ENCODE measurements at regions not wholly inside any gene's neighbourhood (a gene's known extent, or its start where the extent isn't known, plus 50 kb on each side); places are given as distances from the start of the nearest gene placed in this dataset.
"Not testable (repeated sequence)": the region's sequence is repeated elsewhere in the genome, so short reads cannot be mapped to it uniquely, and the experiment has no call there.

- H3K27ac ChIP-seq (ENCODE audit: low read length), result no peak overlapping the region
- no peak overlapping the region for H3K27ac Mint-ChIP-seq
- H3K4me1 Mint-ChIP-seq, result no peaks in the 10 kb centered on the region
- DNase-seq (no peak), ATAC-seq (no peak)
- no peaks in the 10 kb centered on the region for H3K9me3 ChIP-seq (ENCODE audit: control insufficient read depth, insufficient read depth, low read length)
- H3K36me3 ChIP-seq (ENCODE audit: control insufficient read depth, insufficient read depth, low read length), result no peaks in the 10 kb centered on the region
- no peak overlapping the region for H3K4me3 ChIP-seq (ENCODE audit: low read length)
- no peak for TF ChIP-seq CTCF (IDR thresholded peaks at IDR 0.05)
- intact Hi-C loops (cut with micrococcal nuclease), result no loop called here
- 90% methylated on average over 10 of the region's 10 CpGs for WGBS (ENCODE audit: insufficient coverage)
- no peak overlapping the region for H3K4me3 Mint-ChIP-seq
- H3K4me1 ChIP-seq (ENCODE audit: control insufficient read depth, insufficient read depth, low read length), result no peaks in the 10 kb centered on the region
- peaks cover 7 to 14% of the 10 kb centered on the region in 2 donors for H3K27me3 Mint-ChIP-seq (ENCODE audit: low read depth in 2 of 2)
- H3K9me3 Mint-ChIP-seq, result no peaks in the 10 kb centered on the region
- H3K27me3 ChIP-seq (ENCODE audit: control insufficient read depth, insufficient read depth, low read length), result no peaks in the 10 kb centered on the region
- H3K36me3 Mint-ChIP-seq, result no peaks in the 10 kb centered on the region
Measured at GRCh38 chr9:87372356-87372851, 125.3 kb upstream of the DAPK1 start.

- not testable (repeated sequence) for ATAC-seq, H3K4me1 Mint-ChIP-seq
Measured at GRCh38 chr9:87374023-87374919, 123.4 kb upstream of the DAPK1 start.

GRCh38 chr9:87375397-87376073 lies 122.1 kb upstream of the DAPK1 start:
- Histone ChIP-seq H3K9me3 (ENCODE audit: control insufficient read depth, insufficient read depth, low read length) (no peaks in the 10 kb centered on the region), H3K4me3 (ENCODE audit: low read length) (no peak overlapping the region), H3K36me3 (ENCODE audit: control insufficient read depth, insufficient read depth, low read length) (no peaks in the 10 kb centered on the region), H3K4me1 (ENCODE audit: control insufficient read depth, insufficient read depth, low read length) (no peaks in the 10 kb centered on the region), H3K27me3 (ENCODE audit: control insufficient read depth, insufficient read depth, low read length) (no peaks in the 10 kb centered on the region), H3K27ac (ENCODE audit: low read length) (no peak overlapping the region)
- intact Hi-C loops (cut with micrococcal nuclease), result no loop called here
- H3K36me3 Mint-ChIP-seq, result no peaks in the 10 kb centered on the region
- DNase-seq, result no peak
- H3K27me3 Mint-ChIP-seq (ENCODE audit: low read depth in 2 of 2), result peaks cover 6 to 7% of the 10 kb centered on the region in 2 donors
- no peaks in the 10 kb centered on the region for H3K9me3 Mint-ChIP-seq
- 94% methylated on average over 6 of the region's 7 CpGs for WGBS (ENCODE audit: insufficient coverage)
- no peaks in the 10 kb centered on the region for H3K4me1 Mint-ChIP-seq
- no peak overlapping the region for H3K27ac Mint-ChIP-seq
- ATAC-seq, result no peak
- TF ChIP-seq CTCF (IDR thresholded peaks at IDR 0.05), result no peak
- no peak overlapping the region for H3K4me3 Mint-ChIP-seq

More at GRCh38 chr9:87374023-87374919, 123.4 kb upstream of the DAPK1 start:
- H3K36me3 ChIP-seq (ENCODE audit: control insufficient read depth, insufficient read depth, low read length); H3K4me1 ChIP-seq (ENCODE audit: control insufficient read depth, insufficient read depth, low read length); intact Hi-C loops (cut with micrococcal nuclease); H3K9me3 ChIP-seq (ENCODE audit: control insufficient read depth, insufficient read depth, low read length); DNase-seq; H3K4me3 Mint-ChIP-seq; H3K27ac Mint-ChIP-seq; H3K36me3 Mint-ChIP-seq; H3K4me3 ChIP-seq (ENCODE audit: low read length); H3K27me3 ChIP-seq (ENCODE audit: control insufficient read depth, insufficient read depth, low read length); H3K27ac ChIP-seq (ENCODE audit: low read length); H3K9me3 Mint-ChIP-seq: not testable (repeated sequence)
- 75% methylated on average over 9 of the region's 10 CpGs for WGBS (ENCODE audit: insufficient coverage)
- H3K27me3 Mint-ChIP-seq (ENCODE audit: low read depth in 2 of 2), result peaks cover 7 to 14% of the 10 kb centered on the region in 2 donors

- no peak for ATAC-seq
- H3K27me3 Mint-ChIP-seq (ENCODE audit: low read depth in 2 of 2), result peaks cover 4 to 5% of the 10 kb centered on the region in 2 donors
- Histone ChIP-seq H3K4me1 (ENCODE audit: control insufficient read depth, insufficient read depth, low read length) (no peaks in the 10 kb centered on the region), H3K9me3 (ENCODE audit: control insufficient read depth, insufficient read depth, low read length) (no peaks in the 10 kb centered on the region), H3K4me3 (ENCODE audit: low read length) (no peak overlapping the region), H3K27ac (ENCODE audit: low read length) (no peak overlapping the region), H3K36me3 (ENCODE audit: control insufficient read depth, insufficient read depth, low read length) (no peaks in the 10 kb centered on the region), H3K27me3 (ENCODE audit: control insufficient read depth, insufficient read depth, low read length) (no peaks in the 10 kb centered on the region)
- H3K9me3 Mint-ChIP-seq, result no peaks in the 10 kb centered on the region
- intact Hi-C loops (cut with micrococcal nuclease), result no loop called here
- H3K4me3 Mint-ChIP-seq, result no peak overlapping the region
- no peaks in the 10 kb centered on the region for H3K4me1 Mint-ChIP-seq
- H3K27ac Mint-ChIP-seq, result no peak overlapping the region
- no CpG with 5 or more reads among the region's 1 CpG for WGBS (ENCODE audit: insufficient coverage)
- no peak for DNase-seq
- no peaks in the 10 kb centered on the region for H3K36me3 Mint-ChIP-seq
- TF ChIP-seq CTCF (IDR thresholded peaks at IDR 0.05), result no peak
Measured at GRCh38 chr9:87378676-87379075, 119.0 kb upstream of the DAPK1 start.
